ENCODE measurements at regions not wholly inside any gene's neighbourhood (a gene's known extent, or its start where the extent isn't known, plus 50 kb on each side); places are given as distances from the start of the nearest gene placed in this dataset.
A peak's percentile ranks its signal among the peaks of the same experiment; 100 is the strongest.
"Not testable (repeated sequence)": the region's sequence is repeated elsewhere in the genome, so short reads cannot be mapped to it uniquely, and the experiment has no call there.

DNA sequence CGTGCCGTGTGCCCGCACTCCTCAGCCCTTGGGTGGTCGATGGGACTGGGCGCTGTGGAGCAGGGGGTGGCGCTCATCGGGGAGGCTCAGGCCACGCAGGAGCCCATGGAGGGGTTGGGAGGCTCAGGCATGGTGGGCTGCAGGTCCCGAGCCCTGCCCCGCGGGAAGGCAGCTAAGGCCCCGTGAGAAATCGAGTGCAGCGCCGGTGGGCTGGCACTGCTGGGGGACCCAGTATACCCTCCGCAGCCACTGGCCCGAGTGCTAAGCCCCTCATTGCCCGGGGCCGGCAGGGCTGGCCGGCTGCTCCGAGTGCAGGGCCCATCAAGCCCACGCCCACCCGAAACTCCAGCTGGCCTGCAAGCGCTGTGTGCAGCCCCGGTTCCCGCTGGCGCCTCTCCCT is 384.1 kb downstream of the GLUD2 start:
- DNase-seq (ENCODE audit: low spot score): not testable (repeated sequence)

DNA sequence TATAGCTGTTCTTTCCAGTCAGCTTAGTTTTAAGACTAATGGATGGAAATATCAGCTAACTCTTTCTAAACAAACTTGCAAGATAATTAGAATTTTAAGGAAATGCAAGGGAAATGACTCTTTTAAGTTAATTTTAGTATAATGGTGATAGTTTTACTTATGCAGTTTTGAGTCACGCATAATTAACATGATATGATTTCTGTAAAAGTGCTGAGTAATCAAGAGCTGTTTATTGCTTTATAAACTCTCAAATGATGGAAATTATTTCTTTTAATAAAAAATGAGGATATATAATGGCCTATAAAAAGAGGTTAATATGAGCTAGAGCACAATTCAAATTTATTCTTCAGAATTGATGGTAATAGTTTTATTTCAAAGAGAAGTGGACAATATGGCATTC is 385.9 kb downstream of the GLUD2 start:
- DNase-seq (ENCODE audit: low spot score): no peak

GRCh38 chrX:121437666-121438065 is 390.3 kb downstream of the GLUD2 start:
- not testable (repeated sequence) for DNase-seq (ENCODE audit: low spot score)

GRCh38 chrX:121455890-121456289 is 408.5 kb downstream of the GLUD2 start:
- DNase-seq (ENCODE audit: low spot score): no peak

- no peak for DNase-seq (ENCODE audit: low spot score)
Measured at GRCh38 chrX:121456315-121456714, 408.9 kb downstream of the GLUD2 start.

DNA sequence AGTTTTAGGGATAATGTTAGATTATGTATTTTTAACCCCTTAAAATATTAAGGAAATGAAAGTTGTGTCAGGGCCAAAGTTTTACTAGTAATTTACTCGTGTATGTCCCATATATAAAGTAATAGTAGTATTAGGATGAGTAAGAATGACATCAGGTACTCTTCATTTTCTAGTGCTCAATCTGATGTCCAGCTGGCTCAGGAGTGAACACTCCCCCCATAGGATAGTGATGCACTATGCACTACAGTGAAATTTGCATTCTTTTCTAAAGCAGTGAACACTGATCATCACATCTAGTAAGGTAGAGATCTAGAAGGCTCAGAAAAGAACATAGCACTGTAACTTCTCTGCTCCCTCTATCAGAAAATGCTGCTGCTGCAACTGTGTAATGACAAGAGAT is 409.7 kb downstream of the GLUD2 start:
- no peak for DNase-seq (ENCODE audit: low spot score)

DNA sequence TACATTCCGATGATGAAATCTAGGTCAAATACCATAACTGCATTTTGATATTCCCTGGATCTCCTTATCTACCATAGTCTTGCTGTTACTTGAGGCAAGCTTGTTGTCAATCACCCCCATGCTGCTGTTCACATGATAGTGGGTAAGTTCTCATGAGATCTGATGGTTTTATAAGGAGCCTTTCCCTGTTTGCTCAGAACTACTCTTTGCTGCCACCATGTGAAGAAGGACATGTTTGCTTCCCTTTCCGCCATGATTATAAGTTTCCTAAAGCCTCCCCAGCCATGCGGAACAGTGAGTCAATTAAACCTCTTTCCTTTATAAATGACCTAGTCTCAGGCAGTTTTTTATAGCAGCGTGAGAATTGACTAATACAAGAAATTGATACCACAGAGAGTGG is 432.0 kb downstream of the GLUD2 start:
- DNase-seq (ENCODE audit: low spot score): peak; percentile 1

- DNase-seq (ENCODE audit: low spot score): no peak
Measured at GRCh38 chrX:121496966-121497365, 449.6 kb downstream of the GLUD2 start.

DNA sequence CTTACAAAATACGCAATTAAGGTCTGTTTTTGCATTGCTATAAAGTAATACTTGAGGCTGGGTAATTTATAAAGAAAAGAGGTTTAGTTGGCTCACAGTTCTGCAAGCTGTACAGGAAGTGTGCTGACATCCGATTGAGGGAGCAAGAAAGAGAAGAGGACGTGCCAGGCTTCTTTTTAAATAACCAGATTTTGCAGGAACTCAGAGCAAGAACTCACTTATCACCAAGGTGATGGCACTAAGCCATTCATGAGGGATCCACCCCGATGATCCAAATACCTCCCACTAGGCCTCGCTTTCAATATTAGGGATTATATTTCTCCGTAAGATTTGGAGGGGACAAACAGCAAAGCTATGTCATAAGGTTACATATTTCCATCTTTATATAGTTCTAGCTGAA is 456.7 kb downstream of the GLUD2 start:
- DNase-seq (ENCODE audit: low spot score): peak; percentile 2

DNA sequence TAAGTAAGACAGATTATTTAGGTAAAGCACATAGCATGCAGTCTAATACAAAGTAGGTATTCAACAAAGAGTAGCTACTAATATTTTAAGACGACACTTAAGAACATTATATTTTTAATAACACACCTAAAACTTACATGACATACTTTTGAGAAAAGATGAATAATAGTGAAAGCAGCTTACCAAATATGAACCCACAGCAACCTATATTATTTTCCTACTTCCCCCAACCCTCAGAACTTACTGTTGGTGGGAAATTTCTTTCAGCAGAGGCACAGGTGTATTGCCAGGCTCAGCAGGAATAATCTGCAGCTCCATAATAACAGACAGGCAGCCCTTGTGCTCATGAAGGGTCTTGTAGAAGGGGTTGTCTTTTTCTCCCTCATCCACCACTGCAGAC is 498.9 kb downstream of the GLUD2 start:
- DNase-seq (ENCODE audit: low spot score): no peak

GRCh38 chrX:121558886-121559285 is 511.5 kb downstream of the GLUD2 start:
- DNase-seq (ENCODE audit: low spot score): no peak

DNA sequence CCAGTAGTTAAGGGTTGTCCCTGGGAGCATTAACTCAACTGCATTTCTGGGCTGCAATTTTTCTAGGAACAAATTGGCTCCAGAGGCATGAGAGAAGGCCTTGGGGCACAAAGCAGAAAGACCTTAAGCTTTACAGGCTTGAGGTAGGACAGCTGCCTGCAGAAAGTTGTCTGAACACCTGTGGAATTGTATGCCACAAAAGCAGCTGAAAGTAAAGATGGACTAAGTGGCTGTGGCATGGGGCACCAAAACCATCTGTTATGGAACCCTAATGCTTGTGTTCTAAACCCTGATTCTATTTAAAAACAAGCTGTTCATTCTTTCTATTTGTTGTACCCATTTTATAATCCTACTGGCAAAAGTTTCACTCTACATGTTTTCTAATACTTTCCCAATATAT is 515.2 kb downstream of the GLUD2 start:
- no peak for DNase-seq (ENCODE audit: low spot score)

- DNase-seq (ENCODE audit: low spot score): no peak
Measured at GRCh38 chrX:121569609-121570008, 522.2 kb downstream of the GLUD2 start.

DNA sequence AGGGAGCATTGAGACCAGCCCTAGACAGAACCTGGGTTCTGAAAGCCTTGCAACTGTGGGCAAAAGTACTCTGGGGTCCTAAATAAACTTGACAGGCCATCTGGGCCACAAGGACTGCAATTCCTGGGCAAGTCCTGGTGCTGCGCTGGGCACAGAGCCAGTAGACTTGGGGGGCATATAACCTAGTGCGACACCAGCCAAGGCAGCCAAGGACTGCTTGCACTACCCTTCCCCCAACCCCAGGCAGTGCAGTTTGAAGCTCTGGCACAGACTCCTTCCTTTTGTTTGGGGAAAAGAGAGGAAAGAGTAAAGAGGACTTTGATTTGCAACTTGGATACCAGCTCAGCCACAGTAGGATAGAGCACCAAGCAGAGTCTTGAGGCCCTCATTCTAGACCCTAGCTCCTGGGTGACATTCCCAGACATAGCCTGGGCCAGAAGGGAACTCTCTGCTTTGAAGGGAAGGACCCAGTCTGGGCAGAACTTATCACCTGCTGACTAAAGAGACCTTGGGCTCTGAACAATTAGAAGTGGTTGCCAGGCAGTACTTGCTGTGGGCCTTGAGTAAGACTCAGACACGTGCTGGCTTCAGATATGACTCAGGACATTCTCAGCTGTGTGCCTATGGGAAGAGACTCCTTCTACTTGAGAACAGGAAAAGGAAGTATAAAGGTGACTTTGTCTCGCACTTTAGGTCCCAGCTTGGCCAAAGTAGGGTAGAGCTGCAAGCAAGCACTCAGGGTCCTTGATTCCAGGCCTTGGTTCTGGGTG is 522.8 kb downstream of the GLUD2 start:
- DNase-seq (ENCODE audit: low spot score): no peak

- DNase-seq (ENCODE audit: low spot score): no peak
Measured at GRCh38 chrX:121571333-121571732, 523.9 kb downstream of the GLUD2 start.

GRCh38 chrX:121574384-121574783 is 527.0 kb downstream of the GLUD2 start:
- DNase-seq (ENCODE audit: low spot score): not testable (repeated sequence)

DNA sequence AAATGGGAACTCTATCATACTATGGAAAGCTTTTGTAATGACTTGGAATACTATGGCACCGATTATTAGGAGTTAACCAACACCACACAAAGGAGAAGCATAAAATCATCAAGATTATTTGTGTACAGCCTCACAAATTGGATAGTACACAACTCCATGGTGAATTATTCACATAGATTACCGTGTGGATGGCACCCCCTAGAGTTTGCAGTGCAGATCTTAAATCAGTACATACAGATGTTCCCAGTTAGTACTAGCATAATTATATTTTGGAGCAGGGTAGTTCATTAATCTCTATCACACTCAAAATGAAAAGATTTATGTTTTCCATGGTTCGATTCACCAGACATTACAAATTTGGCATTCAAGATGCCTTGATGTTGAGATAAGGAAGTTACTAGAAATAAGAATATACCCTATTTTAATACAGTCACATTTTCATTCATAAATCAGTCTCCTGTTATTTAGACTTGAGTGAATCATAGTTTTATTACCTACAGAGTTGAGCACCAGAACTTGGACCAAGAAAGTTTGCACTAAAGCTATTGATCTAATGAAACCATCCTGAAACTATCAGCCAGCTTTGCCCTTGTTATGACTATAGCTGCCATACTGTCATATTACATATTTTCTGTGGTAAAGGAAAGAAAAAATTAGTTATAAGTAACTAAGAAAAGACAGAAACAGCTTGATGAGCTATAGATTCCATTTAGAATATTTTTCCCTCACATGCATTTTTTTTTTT is 531.8 kb downstream of the GLUD2 start:
- DNase-seq (ENCODE audit: low spot score): peak; percentile 6

GRCh38 chrX:121581885-121582284 is 534.5 kb downstream of the GLUD2 start:
- no peak for DNase-seq (ENCODE audit: low spot score)

GRCh38 chrX:121585626-121586025 is 538.2 kb downstream of the GLUD2 start:
- DNase-seq (ENCODE audit: low spot score): no peak

- DNase-seq (ENCODE audit: low spot score): no peak
Measured at GRCh38 chrX:121592884-121593283, 545.5 kb downstream of the GLUD2 start.

- DNase-seq (ENCODE audit: low spot score): no peak
Measured at GRCh38 chrX:121598356-121598755, 550.9 kb downstream of the GLUD2 start.

DNA sequence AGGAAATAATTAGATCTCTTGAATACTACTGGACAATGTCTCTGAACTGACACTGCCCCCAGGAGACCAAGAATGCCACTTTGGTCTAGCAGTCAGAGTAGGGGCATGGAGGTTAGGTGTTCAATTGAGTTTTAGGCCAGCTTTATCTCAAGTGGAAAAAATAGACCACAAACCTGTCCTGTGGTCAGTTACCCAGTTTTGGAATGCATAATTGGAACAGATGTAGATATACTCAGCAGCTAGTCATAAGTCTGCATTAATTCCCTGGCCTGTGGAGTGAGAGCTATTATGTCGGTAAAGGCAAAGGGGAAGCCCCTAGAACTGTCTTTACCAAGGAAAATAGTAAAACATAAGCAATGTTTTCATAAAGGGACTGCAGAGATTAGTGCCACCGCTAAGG is 587.7 kb downstream of the GLUD2 start:
- DNase-seq (ENCODE audit: low spot score): no peak

DNA sequence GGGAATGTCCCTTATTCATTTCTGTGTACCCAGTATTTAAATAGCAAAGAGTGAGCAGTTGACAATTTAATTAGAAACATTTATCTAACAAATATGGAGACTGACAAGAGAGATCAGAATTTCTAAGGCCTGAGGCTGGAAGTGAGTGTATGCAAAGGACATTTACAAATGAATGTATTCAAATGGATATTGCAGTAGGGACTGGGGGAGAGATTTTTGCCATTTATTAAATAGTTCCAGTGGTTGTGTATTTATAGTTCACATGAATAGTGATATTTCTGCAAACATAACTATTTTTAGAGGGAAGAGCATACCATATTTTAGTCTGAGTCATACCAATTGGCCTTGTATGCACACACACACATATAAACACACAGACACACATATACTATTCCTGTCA is 592.4 kb downstream of the GLUD2 start:
- DNase-seq (ENCODE audit: low spot score): no peak
